HG02870 (cell line): ENCODE measurements at regions not wholly inside any gene's neighbourhood (a gene's known extent, or its start where the extent isn't known, plus 50 kb on each side); places are given as distances from the start of the nearest gene placed in this dataset.
"Not testable (repeated sequence)": the region's sequence is repeated elsewhere in the genome, so short reads cannot be mapped to it uniquely, and the experiment has no call there.

Experiments used
- ATAC-seq: cut with Tn5 transposase; IDR thresholded peaks from one replicate; pipeline ENCODE4 v1.9.1; 2021; ENCODE audit warnings: mild to moderate bottlenecking, moderate library complexity; ENCODE audit not compliant: unreplicated experiment

DNA sequence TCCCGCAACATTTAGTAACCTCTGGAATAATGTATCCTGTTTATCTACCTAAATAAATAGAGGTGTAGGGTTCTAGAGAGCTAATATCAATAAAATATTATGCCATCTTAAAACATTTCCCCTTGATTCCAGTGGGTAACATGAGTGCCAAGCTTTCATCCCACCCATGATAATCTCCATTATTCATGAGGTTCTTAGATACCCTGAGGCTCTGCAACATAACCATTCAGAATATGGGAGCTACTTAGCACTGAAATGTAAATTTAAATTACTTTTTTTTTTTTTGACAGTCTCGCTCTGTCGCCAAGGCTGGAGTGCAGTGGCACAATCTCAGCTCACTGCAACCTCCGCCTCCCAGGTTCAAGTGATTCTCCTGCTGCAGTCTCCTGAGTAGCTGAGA, 832.7 kb downstream of the BRINP3 start:
- ATAC-seq, result no peak

DNA sequence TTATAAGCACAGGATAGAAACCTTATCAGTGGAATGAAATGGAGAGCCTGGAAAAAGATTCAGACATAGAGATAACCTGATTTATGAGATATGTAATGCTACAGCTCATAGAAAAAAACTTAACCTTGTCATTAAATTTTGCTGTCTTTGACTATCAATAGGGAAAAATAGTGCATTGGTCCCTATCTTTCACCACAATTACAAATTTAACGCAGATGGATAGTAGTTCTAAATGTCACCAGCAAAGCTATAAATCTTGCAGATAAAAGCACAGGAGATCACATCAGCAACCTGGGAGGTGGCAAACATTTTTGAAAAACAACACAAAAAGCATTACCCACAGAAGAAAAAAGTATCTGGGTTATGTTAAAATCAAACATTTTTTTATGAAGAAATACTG, 831.6 kb downstream of the BRINP3 start:
- ATAC-seq, result no peak

DNA sequence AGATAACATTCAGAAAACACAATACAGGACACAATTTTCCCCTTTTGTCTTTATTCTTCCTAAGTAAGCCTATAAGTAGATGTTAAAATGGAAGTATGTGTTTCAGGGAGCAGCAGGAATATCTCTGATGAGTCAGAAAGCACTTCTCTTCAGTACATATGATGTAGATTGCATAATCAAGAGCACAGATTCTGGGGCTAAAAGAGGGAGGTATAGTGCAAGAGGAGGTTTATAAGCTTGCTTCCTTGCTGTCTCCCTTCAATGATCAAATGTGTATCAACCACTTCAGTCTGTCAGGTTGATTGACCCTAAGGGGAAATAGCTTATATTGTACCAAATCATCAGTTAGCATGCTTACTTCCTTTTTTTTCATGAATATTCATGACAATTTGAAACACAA, 822.8 kb downstream of the BRINP3 start:
- no peak for ATAC-seq

DNA sequence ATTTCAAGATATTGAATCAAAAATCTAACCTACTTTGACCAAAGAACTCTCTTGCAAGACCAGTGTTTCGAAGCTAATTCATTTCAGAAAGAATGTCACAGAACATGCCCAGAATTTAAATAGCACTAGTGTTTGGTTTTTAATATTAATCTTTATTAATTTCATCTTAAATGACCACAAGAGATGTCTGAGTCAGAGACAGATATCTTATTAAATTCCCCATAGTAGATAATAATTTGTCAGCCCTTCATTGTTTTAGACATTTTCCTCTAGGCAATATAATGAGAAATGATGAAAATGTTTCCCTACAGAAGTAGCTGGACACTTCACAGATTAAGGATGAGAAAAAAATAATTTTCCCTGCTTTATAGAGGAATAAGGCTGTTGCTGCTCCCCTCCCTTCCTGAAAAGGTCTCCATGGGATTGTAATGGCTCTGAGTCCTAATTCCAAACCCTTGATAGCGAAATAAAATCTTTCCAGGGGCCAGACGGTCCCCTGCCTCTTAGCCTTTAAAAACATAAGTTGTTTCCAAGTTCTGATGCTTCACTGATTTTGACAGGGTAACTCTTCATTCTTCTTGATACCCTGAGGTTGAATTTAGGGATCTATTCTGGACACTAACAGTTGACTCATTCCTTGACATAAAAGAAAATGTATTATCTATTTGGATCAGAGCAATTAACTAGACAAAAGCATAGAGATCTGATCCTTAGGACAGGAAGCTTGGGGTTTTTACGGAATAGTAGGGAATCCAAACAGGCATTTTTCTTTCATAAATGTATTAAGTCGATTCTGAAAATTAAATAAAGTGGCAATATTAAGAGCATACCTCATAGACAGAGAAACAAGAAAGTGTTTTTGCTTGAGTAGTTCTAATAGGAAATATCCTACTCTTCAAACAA, 820.8 kb downstream of the BRINP3 start:
- no peak for ATAC-seq

DNA sequence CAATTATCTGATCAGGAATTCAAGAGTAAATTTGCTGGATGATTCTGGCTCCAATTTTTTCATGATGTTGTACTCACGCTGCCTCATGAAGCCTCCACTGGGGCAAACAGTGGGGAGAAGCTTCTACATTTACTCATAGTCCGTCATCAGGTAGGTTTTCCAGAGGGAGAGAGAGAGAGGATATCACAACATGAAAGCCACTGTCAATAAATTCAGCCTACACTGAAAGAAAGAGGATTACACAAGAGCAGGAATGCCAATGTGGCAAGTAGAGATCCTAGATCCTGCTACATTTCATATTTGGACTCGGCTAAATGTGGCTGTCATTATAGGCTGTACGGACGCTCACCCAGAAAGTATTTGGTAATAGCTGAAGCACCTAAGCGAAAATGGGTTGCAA, 819.9 kb downstream of the BRINP3 start:
- ATAC-seq, result no peak

DNA sequence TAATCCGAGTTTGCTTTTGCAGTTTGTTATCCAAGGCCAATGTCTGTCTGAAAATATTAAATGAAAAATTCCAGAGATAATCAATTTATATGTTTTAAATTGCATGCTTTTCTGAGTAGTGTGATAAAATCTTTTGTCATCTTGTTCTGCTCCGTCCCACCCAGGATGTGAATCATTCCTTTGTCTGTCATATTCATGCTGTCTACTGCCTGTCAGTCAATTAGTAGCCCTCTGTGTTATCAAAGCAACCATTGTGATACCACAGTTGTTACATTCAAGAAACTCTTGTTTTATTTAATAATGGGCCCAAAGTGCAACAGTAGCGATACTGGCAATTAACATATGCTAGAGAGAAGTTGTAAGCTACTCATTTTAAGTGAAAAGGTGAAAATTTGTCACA, 819.3 kb downstream of the BRINP3 start:
- ATAC-seq, result no peak

DNA sequence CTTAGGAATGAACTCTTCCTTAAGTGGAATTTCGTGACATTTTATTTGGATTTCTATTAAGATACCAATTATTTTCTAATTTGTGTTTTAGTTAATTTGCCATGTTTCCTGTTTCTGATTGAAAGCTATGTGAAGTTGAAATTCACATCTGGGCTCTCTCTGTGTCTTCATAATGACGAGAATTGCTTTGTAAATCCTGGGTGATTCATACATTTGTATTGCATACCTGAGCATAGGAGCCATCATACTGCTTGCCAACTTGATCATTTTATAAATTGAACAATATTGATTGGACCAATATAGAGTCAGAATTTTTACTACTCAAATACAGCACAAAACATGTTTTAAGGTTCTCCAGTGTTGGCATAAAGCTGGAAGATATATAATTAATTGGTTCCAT, 817.9 kb downstream of the BRINP3 start:
- no peak for ATAC-seq

DNA sequence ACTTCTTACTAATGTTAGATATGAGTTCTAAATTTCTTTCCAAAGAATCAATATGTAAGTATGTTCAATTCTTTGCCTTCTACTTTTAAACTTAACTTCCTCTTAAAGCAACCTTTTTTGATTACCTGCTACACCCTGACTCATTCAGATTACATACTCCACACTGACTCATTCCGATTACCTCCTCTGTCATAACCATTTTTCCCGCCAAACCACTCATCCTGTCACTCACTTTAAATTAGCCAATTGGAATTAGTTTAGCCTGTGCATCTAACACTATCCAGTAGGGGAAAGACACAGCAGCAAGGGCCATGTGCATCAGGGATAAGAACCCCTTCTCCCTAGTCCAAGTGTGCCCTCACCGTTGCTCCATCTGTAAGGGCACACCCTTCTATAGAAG, 815.5 kb downstream of the BRINP3 start:
- no peak for ATAC-seq

DNA sequence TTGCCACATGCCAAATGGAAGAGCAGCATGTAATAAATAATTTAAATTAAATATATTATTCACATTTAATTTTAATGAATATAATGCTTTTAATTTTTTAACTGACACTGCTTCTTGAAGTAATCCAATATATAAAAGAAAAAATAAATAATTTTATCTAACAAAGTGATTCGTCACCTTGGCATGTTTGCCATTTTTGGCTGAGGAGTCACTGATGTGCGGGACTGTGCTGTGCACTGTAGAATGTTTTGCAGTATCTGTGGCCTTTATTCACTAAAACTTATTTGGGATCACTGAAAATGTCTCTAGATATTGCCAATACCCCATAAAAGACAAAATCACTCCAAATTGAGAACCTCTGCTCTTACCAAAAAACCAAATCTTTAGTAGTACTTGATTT, 807.8 kb downstream of the BRINP3 start:
- no peak for ATAC-seq

DNA sequence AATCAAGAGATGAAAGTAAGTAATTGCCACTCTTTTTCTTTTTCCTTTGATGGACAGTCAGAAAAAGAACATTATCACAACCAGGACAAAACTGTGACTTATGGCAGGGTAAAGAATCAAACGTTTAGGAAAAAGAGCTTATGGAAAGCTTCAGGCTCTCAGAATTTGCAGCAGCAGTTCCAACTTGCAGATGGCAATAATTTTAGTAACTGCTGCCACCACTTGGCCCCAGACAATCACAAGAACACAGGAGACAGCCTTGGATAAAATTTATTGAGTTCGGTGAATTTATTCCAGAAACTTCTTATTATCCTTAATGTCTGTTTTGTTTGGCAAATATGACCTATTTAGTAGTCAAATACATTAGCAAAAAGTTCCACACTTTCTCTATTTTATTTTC, 804.4 kb downstream of the BRINP3 start:
- no peak for ATAC-seq

DNA sequence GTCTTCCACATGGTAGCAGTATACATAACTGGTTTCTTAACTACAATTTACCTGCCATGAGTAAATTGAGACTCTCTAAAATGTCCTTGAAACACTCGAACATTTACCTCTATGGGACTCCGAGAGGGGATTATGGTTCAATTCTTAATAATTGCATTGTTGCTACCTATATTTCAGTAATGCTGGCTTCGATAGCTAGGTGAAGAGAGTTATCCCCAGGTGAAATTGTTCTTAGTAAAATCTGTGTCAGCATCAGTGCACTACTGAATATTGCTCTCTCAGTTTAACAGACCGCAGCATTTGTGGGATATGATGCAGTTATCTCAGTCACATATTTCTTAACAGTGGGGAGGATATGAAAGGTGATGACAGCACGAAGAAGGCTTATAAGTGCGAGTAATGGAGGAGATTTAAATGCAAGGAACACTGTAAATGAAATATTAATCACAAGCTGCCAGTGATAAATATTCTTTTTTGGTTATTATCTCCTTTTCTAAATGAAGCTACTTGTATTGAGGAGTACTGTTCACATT, 801.9 kb downstream of the BRINP3 start:
- ATAC-seq, result no peak

DNA sequence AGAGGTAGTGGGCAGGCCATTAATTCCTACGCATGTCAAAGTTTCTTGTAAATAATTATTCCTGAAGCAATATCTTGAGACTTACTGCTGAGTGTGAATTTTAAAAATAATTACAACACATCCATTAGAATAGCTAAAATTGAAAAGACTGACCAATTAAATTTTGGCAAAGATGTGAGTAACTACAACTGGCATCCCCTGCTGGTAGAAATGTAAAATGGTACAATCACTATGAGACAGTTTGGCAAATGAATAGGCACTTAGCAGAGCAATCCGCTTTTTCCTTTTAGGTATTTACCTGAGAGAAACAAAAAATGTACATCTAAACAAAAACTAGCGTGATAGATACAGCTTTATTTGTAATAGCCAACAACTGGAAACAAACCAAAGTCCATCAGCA, 798.9 kb downstream of the BRINP3 start:
- no peak for ATAC-seq

DNA sequence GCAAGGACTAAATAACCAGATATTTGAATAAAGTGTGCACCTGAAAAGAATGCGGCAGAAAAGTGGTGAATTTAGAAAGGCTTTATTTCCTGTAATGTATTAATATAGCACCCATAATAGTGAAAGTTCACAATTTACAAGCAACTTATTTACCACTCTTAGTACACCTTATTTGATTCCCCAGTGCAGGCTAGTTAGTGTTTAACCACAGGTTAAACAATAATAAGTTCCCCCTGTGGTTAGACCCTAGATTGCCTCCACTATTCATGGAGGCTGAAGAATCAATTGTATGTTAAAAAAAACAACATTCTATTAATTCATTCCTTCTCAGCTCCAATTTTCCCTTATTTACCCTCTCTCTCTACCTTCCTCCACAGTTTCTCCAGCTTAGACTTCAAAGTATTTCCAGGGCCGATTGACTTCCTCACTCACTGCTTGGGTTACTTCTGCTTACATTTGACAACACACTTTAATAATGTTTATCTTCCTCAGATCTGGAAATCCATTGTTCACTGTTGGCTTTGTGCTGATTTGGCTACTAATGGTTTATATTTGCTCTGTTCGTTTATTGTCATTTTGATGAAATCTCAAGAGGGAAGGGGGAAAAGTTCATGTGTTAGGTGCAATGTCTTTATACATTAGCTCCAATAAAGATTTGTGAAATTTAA, 796.3 kb downstream of the BRINP3 start:
- ATAC-seq, result no peak

DNA sequence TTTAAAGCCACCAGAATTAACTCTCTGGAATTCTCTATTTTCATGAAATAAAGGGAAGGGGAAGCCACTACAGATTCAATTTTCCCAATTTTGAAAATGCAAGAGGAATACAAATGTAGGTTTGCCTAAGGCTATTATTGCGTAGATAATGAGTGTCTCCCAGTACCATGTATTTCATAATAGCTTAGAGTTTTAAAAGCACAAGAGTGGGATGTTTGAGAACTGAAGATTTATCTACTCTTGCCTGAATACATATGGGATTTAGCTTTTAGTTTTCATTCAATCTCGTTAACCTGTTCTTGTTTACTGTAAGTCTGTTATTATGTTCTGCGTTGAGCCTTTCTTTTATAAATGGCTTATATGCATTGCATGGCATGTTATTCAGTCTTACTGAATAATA, 795.1 kb downstream of the BRINP3 start:
- no peak for ATAC-seq

DNA sequence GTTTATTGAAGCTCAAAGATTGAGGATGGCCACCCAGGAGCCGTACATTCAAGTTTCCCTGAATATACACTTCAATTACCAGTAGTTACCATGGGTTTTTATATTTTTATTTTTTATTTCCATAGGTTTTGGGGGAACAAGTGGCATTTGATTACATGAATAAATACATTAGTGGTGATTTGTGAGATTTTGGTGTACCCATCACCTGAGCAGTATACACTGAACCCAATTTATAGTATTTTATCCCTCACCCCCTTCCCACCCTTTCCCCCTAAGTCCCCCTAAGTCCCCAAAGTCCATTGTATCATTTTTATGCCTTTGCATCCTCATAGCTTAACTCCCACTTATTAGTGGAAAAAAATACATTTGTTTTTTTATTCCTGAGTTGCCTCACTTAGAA, 791.4 kb downstream of the BRINP3 start:
- ATAC-seq, result no peak

DNA sequence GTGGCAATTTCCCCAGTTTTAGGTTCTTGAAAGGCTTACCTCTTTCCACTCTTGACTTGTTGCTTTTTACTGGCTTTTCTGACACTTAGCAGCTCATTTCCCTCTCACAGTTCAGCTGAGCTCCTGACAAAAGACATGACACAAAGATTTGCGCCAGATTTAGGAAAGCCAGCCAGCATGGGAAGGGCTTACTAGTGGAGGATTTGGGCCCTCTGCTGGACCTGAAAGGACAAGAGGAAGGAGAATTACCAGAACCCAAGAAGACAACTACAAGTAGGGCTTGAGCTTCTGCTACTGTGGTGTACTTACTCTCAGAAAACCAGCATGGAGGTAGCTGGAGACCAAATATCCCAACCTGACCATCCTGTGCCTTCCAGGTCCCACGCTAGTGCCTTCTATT, 784.5 kb downstream of the BRINP3 start:
- no peak for ATAC-seq

DNA sequence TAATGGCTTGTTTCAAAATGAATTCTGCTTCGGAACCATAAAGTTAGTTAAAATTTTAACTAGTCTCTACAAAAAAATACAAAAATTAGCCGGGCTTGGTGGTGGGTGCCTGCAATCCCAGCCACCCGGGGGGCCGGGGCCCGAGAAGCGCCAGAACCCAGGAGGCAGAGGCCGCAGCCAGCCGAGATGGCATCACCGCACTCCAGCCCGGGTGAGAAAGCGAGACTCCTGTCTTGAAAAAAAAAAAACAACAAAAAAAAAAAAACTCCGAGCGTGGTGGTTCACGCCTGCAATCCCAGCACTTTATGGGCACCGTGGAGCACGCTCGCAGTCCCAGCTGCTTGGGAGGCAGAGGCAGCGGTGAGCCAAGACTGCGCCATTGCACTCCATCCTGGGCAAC, 781.4 kb downstream of the BRINP3 start:
- no peak for ATAC-seq

DNA sequence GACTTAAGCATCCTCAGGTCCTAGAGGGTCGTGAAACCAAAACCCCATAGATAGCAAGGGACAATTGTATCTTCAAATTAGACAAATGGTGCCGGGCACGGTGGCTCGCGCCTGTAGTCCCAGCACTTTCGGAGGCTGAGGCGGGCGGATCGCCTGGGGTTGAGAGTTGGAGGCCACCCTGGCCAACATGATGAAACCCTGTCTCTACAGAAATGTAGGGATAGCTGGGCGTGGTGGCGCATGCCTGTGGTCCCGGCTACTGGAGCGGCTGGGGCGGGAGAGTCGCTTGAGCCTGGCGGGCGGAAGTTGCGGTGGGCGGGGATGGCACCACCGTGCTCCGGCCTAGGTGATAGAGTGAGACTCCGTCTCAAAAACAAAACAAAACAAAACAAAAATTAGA, 780.6 kb downstream of the BRINP3 start:
- no peak for ATAC-seq

DNA sequence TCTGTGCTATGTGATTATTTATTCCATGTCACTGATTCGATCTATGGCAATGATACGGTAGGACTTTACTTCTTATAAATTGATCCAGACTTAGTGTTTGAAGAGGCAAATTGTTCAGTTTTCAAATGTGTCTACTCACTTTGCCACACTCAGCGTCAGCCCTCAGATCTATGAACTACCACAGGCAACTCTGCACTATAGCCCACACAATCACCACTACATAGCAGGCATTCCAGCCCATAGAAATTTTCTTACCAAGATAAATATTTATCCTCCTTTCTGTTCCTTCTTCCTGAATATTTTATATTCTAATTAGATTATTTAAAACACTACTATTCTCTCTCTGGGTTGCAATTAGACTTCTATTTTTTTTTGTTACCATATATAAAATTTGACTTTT, 776.1 kb downstream of the BRINP3 start:
- no peak for ATAC-seq

DNA sequence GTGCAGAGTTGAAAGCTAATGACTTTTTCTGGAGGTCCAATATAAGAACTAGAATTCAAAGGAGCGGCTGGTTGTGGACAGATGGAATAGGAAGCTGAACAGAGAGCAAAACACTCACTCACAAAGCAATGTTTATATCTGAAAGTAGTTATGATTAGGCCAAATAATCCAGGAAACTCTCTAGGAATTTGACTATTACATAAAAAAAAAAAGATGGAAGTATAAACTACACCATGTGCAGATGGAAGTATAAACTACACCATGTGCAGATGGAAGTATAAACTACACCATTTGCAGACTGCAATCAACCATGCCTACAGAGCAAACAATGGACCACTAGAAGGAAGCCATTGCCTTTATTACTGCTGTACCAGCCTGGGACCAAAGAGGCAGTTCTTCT, 771.1 kb downstream of the BRINP3 start:
- no peak for ATAC-seq

DNA sequence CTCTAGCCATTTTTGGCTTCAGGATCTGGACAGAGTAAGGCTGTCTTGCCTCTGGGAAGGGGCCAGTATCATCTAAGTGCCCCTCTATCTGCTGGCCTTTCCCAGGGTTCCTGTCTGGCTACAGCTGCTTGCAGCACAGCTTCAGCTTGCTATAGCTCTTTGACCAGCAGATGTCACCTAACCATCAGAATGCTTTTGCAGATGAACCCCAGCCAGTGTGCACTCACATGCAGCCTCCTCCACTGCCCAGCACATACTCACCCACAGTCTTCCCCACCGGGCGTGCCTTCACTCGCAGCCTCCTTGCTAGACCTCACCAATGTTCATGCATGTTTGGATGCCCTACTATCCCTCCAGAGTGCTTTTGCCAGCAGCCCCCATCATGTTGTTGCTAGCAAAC, 769.0 kb downstream of the BRINP3 start:
- ATAC-seq, result no peak

DNA sequence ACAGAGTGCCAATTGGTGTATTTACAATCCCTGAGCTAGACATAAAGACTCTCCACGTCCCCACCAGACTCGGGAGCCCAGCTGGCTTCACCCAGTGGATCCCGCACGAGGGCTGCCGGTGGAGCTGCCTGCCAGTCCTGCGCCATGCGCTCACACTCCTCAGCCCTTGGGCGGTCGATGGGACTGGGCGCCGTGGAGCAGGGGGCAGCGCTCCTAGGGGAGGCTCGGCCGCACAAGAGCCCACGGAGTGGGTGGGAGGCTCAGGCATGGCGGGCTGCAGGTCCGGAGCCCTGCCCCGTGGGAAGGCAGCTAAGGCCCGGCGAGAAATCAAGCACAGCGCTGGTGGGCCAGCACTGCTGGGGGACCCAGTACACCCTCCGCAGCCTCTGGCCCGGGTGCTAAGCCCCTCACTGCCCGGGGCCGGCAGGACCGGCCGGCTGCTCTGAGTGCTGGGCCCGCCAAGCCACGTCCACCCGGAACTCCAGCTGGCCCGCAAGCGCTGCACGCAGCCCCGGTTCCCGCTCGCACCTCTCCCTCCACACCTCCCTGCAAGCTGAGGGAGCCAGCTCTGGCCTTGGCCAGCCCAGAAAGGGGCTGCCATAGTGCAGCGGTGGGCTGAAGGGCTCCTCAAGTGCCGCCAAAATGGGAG, 759.4 kb downstream of the BRINP3 start:
- ATAC-seq, result not testable (repeated sequence)
